Nephron (organoid): ENCODE measurements at regions not wholly inside any gene's neighbourhood (a gene's known extent, or its start where the extent isn't known, plus 50 kb on each side); places are given as distances from the start of the nearest gene placed in this dataset.
"Not testable (repeated sequence)": the region's sequence is repeated elsewhere in the genome, so short reads cannot be mapped to it uniquely, and the experiment has no call there.

Experiments used
- H3K27ac Mint-ChIP-seq, 3 experiments: 2 replicates each; pipeline ENCODE4 v1.8.0; 2020; ENCODE audit warnings: mixed read lengths in 3 of 3, mild to moderate bottlenecking in 2 of 3, moderate library complexity in 1 of 3
- H3K27me3 Mint-ChIP-seq: 2 replicates; pipeline ENCODE4 v1.8.0; 2021; ENCODE audit warnings: low read depth, mild to moderate bottlenecking, moderate library complexity, mixed read lengths
- H3K36me3 Mint-ChIP-seq: 2 replicates; pipeline ENCODE4 v1.8.0; 2020; ENCODE audit warnings: low read depth, mixed read lengths
- H3K4me1 Mint-ChIP-seq: 2 replicates; pipeline ENCODE4 v1.8.0; 2020; ENCODE audit warnings: mixed read lengths
- H3K4me3 Mint-ChIP-seq, 3 experiments: 2 replicates each; pipeline ENCODE4 v1.8.0; 2020; ENCODE audit warnings: mild to moderate bottlenecking in 3 of 3, mixed read lengths in 3 of 3, moderate library complexity in 2 of 3
- H3K9me3 Mint-ChIP-seq: 2 replicates; pipeline ENCODE4 v1.8.0; 2020; ENCODE audit warnings: mixed read lengths
- TF ChIP-seq, protein P1 (sequence below), 3 experiments: fragments of 200-600 bp; sonication (generic); IDR thresholded peaks; one replicate each; pipeline ENCODE4 v1.5.0; 2021; ENCODE audit warnings: antibody characterized with exemption in 3 of 3; ENCODE audit not compliant: unreplicated experiment in 3 of 3

DNA sequence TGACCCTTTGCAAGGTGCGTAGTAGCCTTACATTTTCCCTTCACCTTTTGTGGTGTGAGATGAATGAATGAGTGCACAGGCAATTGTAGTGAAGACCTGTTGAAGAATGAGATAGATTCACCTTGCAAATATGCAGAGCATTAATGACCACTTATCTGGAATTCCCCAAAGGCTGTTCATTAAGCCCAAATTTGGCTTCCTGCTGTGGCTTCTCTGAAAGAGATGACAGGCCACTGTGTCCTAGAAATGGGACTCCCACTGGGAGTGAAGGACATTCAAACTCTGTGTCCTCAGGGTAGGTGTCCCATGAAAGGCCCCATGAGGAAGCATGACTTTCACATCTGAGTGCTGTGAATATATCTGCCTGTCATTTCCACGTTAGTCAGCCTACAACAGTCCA is 1821.8 kb upstream of the PIK3C3 start:
- Mint-ChIP-seq H3K36me3 (peaks cover 3% of the 10 kb centered on the region), H3K4me1 (no peaks in the 10 kb centered on the region), H3K9me3 (peaks cover 16% of the 10 kb centered on the region), H3K27me3 (no peaks in the 10 kb centered on the region), H3K4me3 (no peak overlapping the region), H3K27ac (no peak overlapping the region)
- TF ChIP-seq, protein P1, sequence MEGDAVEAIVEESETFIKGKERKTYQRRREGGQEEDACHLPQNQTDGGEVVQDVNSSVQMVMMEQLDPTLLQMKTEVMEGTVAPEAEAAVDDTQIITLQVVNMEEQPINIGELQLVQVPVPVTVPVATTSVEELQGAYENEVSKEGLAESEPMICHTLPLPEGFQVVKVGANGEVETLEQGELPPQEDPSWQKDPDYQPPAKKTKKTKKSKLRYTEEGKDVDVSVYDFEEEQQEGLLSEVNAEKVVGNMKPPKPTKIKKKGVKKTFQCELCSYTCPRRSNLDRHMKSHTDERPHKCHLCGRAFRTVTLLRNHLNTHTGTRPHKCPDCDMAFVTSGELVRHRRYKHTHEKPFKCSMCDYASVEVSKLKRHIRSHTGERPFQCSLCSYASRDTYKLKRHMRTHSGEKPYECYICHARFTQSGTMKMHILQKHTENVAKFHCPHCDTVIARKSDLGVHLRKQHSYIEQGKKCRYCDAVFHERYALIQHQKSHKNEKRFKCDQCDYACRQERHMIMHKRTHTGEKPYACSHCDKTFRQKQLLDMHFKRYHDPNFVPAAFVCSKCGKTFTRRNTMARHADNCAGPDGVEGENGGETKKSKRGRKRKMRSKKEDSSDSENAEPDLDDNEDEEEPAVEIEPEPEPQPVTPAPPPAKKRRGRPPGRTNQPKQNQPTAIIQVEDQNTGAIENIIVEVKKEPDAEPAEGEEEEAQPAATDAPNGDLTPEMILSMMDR (IDR thresholded peaks at IDR 0.05; ENCODE audit: unreplicated experiment in 3 of 3): no peak

DNA sequence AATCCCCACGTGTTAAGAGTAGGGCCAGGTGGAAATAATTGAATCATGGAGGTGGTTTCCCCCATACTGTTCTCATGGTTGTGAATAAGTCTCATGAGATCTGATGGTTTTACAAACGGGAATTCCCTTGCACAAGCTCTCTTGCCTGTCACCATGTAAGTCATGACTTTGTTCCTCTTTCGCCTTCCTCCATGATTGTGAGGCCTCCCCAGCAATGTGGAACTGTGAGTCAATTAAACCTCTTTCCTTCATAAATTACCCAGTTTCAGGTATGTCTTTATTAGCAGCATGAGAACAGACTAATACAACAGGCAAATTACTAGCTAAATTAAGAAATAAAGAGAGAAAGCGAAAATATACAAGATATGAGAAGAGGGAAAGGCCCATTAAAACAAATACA is 1822.6 kb upstream of the PIK3C3 start:
- H3K4me1 Mint-ChIP-seq, H3K27ac Mint-ChIP-seq, H3K4me3 Mint-ChIP-seq, H3K27me3 Mint-ChIP-seq, H3K36me3 Mint-ChIP-seq: not testable (repeated sequence)
- H3K9me3 Mint-ChIP-seq: peaks cover 16% of the 10 kb centered on the region

DNA sequence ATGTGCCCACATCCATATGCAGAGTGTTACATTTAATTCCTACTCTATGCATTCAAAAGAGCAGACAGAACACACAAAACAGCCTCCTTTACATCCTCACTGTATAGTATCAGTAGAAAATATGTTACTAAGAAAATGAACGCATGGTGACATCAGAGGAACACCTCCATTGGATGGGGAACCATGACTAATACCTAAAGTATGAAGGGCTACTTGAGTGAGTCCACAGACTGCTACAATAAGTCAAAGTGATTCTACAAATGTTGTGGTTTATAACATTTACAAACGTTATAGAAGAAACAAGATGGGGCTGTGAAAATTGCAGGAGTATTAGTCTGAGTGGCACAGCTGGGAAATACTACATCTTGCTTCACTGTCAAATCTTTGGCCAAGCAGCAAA is 1830.9 kb upstream of the PIK3C3 start:
- Mint-ChIP-seq H3K27me3 (no peaks in the 10 kb centered on the region), H3K36me3 (no peaks in the 10 kb centered on the region), H3K27ac (no peak overlapping the region), H3K9me3 (peaks cover 3% of the 10 kb centered on the region), H3K4me1 (peaks cover 12% of the 10 kb centered on the region), H3K4me3 (no peak overlapping the region)
- TF ChIP-seq, protein P1 (IDR thresholded peaks at IDR 0.05; ENCODE audit: unreplicated experiment in 3 of 3): no peak

DNA sequence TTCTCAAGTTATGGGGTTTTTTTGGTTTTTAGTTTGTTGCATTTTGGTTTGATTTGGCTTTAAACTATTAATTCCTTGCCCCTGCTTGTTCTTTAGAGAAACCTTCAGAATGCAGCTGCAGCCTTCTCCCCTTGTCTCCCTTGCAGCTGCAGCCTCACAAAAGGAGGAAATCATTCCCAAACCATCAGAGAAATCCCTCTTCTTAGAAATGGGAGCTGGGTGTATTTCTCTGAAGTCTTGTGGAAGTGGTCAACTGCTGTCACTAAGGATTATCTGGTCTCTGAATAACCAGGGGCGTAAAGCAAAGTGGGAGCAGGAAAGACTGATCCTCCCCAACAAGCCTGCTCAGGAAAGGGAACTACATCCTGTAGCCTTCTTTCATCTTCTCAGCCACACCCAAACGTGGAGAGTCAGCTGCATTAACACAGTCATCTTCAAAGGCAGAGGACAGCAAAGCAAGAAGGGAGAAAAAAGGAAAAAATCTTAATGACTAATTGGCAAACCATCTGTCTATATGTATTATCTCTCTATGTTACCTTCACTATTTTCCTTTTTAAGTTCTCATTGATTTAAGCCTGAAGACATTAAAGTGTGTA is 1834.1 kb upstream of the PIK3C3 start:
- Mint-ChIP-seq H3K27ac (no peak overlapping the region), H3K4me3 (no peak overlapping the region), H3K9me3 (peaks cover 30% of the 10 kb centered on the region), H3K27me3 (no peaks in the 10 kb centered on the region), H3K4me1 (peaks cover 12% of the 10 kb centered on the region), H3K36me3 (peaks cover 5% of the 10 kb centered on the region)
- TF ChIP-seq, protein P1 (IDR thresholded peaks at IDR 0.05; ENCODE audit: unreplicated experiment in 3 of 3): no peak

DNA sequence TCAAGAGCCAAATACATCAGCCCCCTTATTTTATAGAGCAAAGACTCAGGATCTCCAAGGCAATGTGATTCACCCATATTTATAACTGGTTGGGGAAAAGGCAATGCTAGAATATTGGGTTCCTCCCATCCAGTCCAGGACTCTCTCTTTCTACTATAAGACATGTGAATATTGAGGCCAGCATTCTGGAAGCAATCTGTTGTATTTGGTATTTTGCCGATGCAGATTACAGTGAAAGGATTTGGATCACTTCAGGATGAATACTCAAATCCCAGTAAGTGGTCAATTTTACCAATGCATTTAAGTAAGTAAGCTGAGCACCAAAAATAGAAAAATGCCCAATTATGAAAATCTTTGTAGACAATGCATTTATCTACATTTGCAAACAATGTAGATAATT is 1834.7 kb upstream of the PIK3C3 start:
- no peaks in the 10 kb centered on the region for H3K27me3 Mint-ChIP-seq
- TF ChIP-seq, protein P1 (IDR thresholded peaks at IDR 0.05; ENCODE audit: unreplicated experiment in 3 of 3): no peak
- H3K27ac Mint-ChIP-seq: no peak overlapping the region
- peaks cover 5% of the 10 kb centered on the region for H3K36me3 Mint-ChIP-seq
- H3K4me3 Mint-ChIP-seq: no peak overlapping the region
- peaks cover 12% of the 10 kb centered on the region for H3K4me1 Mint-ChIP-seq
- H3K9me3 Mint-ChIP-seq: peaks cover 32% of the 10 kb centered on the region

DNA sequence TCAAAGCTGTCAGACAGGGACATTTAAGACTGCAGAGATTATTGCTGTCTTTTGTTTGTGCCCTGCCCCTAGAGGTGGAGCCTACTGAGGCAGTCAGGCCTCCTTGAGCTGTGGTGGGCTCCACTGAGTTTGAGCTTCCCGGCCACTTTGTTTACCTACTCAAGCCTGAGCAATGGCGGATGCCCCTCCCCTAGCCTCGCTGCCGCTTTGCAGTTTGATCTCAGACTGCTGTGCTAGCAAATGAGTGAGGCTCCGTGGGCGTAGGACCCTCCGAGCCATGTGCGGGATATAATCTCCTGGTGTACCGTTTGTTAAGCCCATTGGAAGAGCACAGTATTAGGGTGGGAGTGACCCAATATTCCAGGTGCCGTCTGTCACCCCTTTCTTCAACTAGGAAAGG is 1835.5 kb upstream of the PIK3C3 start:
- H3K27ac Mint-ChIP-seq, H3K4me3 Mint-ChIP-seq, H3K36me3 Mint-ChIP-seq: not testable (repeated sequence)

DNA sequence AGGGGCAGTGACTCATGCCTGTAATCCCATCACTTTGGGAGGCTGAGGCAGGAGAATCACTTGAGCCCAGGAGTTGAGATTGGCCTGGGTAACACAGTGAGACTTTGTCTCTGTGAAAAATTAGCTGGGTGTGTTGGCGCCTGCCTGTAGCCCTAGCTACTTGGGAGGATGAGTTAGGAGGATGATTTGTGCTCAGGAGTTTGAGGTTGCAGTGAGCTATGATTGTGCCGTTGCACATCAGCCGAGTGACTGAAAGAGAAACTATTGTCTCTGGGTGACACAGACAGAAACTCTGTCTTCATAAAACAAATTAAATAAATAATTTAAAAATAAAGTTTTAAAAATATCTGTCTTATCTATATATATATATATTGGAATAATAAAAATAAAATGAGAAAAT is 1844.6 kb upstream of the PIK3C3 start:
- Mint-ChIP-seq H3K27ac (no peak overlapping the region), H3K27me3 (peaks cover 3% of the 10 kb centered on the region), H3K36me3 (no peaks in the 10 kb centered on the region), H3K9me3 (peaks cover 3% of the 10 kb centered on the region), H3K4me3 (no peak overlapping the region), H3K4me1 (peaks cover 9% of the 10 kb centered on the region)
- TF ChIP-seq, protein P1 (IDR thresholded peaks at IDR 0.05; ENCODE audit: unreplicated experiment in 3 of 3): no peak

More for the DNA sequence above, 1835.5 kb upstream of the PIK3C3 start:
- peaks cover 34% of the 10 kb centered on the region for H3K9me3 Mint-ChIP-seq
- H3K4me1 Mint-ChIP-seq: peaks cover 12% of the 10 kb centered on the region
- not testable (repeated sequence) for H3K27me3 Mint-ChIP-seq
